GM12874 (cell line): ENCODE measurements at regions not wholly inside any gene's neighbourhood (a gene's known extent, or its start where the extent isn't known, plus 50 kb on each side); places are given as distances from the start of the nearest gene placed in this dataset.

Experiments
- TF ChIP-seq, protein P1 (sequence below): IDR thresholded peaks from 2 replicates; pipeline ENCODE4 v1.5.1; 2011; ENCODE audit warnings: low read depth, mild to moderate bottlenecking, control low read depth, low read length, moderate library complexity; ENCODE audit not compliant: insufficient read depth

DNA sequence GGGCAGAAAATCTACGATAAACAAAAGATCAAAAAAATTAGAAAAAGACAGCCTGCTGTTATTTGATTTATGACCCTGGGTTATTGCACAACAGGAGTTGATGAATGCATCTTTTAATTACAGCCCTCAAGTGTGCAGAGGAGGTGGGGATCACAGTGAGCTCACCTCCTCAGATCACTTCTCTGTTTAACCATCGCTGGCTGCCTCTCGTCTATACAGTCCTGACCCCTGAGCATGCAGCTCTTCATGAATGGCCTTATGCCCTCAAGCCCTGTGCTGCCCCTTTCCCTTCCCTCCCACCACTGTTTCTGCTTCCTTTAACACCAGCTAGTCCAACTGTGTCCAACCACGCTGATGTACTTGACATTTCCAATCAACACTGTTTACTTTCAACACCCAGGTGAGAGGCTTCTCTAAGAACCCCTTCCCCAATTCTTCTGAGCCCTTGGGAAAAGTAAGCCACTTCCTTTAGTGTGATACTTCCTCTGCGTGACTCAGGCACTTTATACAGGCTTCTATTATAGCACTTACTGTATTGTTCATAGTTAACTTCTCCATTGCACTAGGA, 60.6 kb upstream of the RIPOR2 start:
- TF ChIP-seq, protein P1, sequence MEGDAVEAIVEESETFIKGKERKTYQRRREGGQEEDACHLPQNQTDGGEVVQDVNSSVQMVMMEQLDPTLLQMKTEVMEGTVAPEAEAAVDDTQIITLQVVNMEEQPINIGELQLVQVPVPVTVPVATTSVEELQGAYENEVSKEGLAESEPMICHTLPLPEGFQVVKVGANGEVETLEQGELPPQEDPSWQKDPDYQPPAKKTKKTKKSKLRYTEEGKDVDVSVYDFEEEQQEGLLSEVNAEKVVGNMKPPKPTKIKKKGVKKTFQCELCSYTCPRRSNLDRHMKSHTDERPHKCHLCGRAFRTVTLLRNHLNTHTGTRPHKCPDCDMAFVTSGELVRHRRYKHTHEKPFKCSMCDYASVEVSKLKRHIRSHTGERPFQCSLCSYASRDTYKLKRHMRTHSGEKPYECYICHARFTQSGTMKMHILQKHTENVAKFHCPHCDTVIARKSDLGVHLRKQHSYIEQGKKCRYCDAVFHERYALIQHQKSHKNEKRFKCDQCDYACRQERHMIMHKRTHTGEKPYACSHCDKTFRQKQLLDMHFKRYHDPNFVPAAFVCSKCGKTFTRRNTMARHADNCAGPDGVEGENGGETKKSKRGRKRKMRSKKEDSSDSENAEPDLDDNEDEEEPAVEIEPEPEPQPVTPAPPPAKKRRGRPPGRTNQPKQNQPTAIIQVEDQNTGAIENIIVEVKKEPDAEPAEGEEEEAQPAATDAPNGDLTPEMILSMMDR = no peak

DNA sequence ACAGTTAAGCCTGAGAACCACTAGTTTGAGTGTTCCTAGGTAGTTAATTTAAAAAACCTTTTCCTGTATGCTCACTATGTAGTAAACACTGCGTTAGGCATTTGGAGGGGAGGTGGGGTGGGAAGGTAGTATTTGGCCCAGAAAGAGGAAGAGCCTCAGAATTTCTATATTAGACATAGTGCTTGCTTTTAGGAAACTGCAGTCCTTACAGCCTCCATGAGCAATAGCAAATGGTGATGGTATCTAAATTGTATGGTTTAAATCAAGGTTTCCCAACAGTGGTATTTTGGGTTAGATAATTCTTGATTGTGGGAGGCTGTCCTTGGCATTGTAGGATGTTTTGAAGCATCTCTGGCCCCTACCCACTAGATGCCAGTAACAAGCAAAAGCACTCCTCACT, 61.5 kb upstream of the RIPOR2 start:
- TF ChIP-seq, protein P1 = no peak

DNA sequence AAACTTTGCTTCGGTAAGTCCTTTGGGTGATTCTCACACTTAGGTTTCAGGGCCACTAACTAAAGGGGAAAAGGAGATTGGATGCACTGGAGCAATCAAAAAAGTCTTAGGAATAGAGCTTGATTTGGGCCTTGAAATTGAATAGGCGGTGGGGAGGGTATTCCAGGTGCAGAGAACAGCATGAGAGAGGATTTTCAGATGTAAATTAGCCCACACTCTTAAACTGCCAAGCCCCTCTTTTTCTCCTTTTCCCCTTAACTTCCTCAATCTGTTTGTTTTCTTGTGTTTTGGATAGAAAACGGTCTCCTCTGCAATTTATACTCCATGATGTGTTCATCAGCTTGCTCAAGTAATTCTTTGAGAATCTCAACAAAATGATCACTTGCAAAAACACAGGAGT, 62.1 kb upstream of the RIPOR2 start:
- TF ChIP-seq, protein P1 = no peak

DNA sequence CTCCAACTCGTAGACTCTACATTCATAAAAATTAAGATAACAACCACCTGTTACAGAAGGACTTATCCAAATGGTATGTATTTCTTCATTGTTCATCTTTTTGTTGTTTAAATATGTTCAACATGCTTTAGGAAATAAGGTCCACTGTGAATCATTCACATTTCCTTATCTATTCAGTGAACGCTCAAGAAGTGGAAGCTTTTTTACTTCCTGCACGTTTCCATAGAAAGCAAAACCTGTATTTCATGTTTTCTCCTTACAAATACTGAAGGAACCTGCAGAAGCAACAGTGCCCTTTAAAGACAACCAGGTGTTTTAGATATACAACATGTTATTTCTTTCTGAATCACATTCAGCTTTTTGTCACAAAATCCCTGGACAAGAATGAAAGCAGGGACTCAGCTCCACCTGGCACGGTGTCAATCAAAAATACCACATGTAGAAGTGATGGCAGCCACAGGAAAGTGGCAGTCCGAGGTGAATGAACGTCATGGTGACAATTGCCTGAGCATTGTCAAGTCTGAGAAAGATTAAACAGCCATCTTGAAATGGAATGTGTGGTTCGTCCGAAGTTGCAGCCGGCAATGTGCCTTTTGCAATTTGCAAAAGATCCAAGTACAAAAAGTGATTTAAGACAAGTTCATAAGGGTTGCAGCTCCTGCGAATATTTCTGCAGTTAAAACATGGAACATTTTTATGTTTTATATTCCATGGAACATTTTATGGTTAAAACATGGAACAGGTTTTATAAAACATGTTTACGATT, 66.7 kb upstream of the RIPOR2 start:
- TF ChIP-seq, protein P1 = no peak

DNA sequence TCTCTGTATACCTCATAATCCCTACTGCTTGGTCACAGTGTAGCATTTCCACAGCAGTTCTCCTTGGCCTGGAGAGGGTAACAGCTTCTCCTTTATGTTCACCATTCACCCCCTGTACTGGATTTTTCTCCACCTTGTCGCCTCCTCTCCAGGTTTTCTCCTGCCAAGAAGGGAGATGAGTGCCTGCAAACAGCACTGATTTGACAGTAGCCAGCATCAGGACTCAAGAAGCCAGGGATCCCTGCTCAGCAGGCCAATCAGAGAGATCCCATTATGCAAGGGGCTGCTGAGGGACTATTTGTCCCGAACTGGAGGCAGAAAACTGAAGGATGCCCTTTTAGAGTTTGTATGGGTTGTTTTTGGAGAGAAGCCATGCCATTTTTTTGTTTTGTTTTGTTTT, 68.6 kb upstream of the RIPOR2 start:
- TF ChIP-seq, protein P1 = no peak

DNA sequence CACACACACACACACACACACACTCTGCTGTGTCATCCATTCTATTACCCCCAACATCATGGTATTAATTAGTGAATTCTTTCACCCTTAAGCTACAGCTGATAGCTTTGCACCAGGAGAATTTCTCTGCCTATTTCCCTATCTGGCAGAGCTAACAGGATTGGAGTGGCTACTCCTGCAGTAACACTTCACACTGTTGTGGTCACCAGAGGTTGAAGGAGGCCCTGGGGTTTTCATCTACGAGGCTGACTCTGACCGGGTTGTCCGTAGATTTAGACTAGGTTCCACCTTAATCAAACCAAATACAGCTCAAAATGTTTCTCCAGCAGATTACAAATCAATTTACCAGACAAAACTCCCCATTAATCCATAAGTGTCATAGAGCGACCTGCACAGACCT, 69.2 kb upstream of the RIPOR2 start:
- TF ChIP-seq, protein P1 = no peak

DNA sequence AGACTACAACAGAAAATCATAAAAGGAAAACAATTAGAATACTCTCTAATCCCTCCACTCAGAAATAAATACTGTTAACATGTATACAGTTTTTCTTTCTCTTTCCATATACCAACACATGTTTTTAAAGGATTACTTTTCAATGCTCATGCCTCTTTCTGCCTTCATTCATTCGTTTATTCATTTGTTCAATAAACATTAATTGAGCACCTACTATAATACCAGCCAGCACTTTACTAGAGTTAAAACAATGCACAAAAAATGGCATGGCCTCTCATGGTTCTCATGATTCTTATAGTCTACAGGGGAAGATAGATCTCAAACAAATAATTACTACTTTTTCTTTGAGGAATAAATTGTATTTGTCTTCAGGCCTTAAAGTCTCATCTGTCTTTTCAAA, 70.3 kb upstream of the RIPOR2 start:
- TF ChIP-seq, protein P1 = no peak
